ENCODE measurements at regions not wholly inside any gene's neighbourhood (a gene's known extent, or its start where the extent isn't known, plus 50 kb on each side); places are given as distances from the start of the nearest gene placed in this dataset.

DNA sequence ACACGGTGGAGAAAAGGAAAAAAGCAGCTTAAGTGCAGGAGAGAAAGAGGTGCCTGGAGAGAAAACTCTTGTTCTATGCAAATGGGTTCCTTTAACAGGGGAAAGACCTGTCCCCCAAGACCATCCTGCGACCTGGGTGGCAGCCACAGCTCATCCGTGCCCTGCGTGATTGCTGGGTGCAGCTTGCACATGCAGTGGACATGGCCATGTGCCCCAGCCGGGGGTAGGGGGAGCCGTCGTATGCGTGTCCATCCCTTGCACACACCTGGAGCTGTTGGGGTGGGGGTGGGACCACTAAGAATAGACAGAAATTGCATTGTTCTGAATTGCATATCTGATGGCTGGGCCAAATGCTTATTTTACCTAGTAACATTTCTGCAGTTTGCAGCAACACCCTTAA, 171.9 kb downstream of the GUCY2F start:
- TF ChIP-seq TAF1 (IDR thresholded peaks at IDR 0.05; ENCODE audit: low read depth, low read length) (no peak), PHF8 (conservative IDR thresholded peaks at IDR 0.05; ENCODE audit: low read depth, low read length) (no peak), EP300 (IDR thresholded peaks at IDR 0.05; ENCODE audit: borderline replicate concordance in 1 of 2, low read depth in 2 of 2, low read length in 2 of 2) (no peak), POLR2AphosphoS5 (IDR thresholded peaks at IDR 0.05; ENCODE audit: low read depth, low read length) (no peak), POLR2A (IDR thresholded peaks at IDR 0.05; ENCODE audit: control extremely low read depth in 1 of 2, low read depth in 2 of 2, low read length in 2 of 2) (no peak), NANOG (IDR thresholded peaks at IDR 0.05; ENCODE audit: insufficient read depth, low read depth, low read length, poor library complexity, severe bottlenecking) (no peak), EZH2 (IDR thresholded peaks at IDR 0.05; ENCODE audit: low read depth, low read length, severe bottlenecking) (no peak), GABPA (IDR thresholded peaks at IDR 0.05; ENCODE audit: borderline replicate concordance, insufficient read depth, low read length) (no peak), YY1 (IDR thresholded peaks at IDR 0.05; ENCODE audit: low read depth, low read length) (no peak), HDAC2 (IDR thresholded peaks at IDR 0.05; ENCODE audit: borderline replicate concordance in 1 of 2, low read depth in 2 of 2, low read length in 2 of 2) (no peak), TCF12 (IDR thresholded peaks at IDR 0.05; ENCODE audit: low read depth, low read length) (no peak), BRCA1 (IDR thresholded peaks at IDR 0.05; ENCODE audit: low read depth, low read length) (no peak)
- TF ChIP-seq, protein P1, sequence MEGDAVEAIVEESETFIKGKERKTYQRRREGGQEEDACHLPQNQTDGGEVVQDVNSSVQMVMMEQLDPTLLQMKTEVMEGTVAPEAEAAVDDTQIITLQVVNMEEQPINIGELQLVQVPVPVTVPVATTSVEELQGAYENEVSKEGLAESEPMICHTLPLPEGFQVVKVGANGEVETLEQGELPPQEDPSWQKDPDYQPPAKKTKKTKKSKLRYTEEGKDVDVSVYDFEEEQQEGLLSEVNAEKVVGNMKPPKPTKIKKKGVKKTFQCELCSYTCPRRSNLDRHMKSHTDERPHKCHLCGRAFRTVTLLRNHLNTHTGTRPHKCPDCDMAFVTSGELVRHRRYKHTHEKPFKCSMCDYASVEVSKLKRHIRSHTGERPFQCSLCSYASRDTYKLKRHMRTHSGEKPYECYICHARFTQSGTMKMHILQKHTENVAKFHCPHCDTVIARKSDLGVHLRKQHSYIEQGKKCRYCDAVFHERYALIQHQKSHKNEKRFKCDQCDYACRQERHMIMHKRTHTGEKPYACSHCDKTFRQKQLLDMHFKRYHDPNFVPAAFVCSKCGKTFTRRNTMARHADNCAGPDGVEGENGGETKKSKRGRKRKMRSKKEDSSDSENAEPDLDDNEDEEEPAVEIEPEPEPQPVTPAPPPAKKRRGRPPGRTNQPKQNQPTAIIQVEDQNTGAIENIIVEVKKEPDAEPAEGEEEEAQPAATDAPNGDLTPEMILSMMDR (IDR thresholded peaks at IDR 0.05; ENCODE audit: control extremely low read depth in 1 of 3, insufficient read depth in 1 of 3, low read depth in 1 of 3, low read length in 3 of 3), result no peak
- TF ChIP-seq, protein P2, sequence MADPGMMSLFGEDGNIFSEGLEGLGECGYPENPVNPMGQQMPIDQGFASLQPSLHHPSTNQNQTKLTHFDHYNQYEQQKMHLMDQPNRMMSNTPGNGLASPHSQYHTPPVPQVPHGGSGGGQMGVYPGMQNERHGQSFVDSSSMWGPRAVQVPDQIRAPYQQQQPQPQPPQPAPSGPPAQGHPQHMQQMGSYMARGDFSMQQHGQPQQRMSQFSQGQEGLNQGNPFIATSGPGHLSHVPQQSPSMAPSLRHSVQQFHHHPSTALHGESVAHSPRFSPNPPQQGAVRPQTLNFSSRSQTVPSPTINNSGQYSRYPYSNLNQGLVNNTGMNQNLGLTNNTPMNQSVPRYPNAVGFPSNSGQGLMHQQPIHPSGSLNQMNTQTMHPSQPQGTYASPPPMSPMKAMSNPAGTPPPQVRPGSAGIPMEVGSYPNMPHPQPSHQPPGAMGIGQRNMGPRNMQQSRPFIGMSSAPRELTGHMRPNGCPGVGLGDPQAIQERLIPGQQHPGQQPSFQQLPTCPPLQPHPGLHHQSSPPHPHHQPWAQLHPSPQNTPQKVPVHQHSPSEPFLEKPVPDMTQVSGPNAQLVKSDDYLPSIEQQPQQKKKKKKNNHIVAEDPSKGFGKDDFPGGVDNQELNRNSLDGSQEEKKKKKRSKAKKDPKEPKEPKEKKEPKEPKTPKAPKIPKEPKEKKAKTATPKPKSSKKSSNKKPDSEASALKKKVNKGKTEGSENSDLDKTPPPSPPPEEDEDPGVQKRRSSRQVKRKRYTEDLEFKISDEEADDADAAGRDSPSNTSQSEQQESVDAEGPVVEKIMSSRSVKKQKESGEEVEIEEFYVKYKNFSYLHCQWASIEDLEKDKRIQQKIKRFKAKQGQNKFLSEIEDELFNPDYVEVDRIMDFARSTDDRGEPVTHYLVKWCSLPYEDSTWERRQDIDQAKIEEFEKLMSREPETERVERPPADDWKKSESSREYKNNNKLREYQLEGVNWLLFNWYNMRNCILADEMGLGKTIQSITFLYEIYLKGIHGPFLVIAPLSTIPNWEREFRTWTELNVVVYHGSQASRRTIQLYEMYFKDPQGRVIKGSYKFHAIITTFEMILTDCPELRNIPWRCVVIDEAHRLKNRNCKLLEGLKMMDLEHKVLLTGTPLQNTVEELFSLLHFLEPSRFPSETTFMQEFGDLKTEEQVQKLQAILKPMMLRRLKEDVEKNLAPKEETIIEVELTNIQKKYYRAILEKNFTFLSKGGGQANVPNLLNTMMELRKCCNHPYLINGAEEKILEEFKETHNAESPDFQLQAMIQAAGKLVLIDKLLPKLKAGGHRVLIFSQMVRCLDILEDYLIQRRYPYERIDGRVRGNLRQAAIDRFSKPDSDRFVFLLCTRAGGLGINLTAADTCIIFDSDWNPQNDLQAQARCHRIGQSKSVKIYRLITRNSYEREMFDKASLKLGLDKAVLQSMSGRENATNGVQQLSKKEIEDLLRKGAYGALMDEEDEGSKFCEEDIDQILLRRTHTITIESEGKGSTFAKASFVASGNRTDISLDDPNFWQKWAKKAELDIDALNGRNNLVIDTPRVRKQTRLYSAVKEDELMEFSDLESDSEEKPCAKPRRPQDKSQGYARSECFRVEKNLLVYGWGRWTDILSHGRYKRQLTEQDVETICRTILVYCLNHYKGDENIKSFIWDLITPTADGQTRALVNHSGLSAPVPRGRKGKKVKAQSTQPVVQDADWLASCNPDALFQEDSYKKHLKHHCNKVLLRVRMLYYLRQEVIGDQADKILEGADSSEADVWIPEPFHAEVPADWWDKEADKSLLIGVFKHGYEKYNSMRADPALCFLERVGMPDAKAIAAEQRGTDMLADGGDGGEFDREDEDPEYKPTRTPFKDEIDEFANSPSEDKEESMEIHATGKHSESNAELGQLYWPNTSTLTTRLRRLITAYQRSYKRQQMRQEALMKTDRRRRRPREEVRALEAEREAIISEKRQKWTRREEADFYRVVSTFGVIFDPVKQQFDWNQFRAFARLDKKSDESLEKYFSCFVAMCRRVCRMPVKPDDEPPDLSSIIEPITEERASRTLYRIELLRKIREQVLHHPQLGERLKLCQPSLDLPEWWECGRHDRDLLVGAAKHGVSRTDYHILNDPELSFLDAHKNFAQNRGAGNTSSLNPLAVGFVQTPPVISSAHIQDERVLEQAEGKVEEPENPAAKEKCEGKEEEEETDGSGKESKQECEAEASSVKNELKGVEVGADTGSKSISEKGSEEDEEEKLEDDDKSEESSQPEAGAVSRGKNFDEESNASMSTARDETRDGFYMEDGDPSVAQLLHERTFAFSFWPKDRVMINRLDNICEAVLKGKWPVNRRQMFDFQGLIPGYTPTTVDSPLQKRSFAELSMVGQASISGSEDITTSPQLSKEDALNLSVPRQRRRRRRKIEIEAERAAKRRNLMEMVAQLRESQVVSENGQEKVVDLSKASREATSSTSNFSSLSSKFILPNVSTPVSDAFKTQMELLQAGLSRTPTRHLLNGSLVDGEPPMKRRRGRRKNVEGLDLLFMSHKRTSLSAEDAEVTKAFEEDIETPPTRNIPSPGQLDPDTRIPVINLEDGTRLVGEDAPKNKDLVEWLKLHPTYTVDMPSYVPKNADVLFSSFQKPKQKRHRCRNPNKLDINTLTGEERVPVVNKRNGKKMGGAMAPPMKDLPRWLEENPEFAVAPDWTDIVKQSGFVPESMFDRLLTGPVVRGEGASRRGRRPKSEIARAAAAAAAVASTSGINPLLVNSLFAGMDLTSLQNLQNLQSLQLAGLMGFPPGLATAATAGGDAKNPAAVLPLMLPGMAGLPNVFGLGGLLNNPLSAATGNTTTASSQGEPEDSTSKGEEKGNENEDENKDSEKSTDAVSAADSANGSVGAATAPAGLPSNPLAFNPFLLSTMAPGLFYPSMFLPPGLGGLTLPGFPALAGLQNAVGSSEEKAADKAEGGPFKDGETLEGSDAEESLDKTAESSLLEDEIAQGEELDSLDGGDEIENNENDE (IDR thresholded peaks at IDR 0.05; ENCODE audit: insufficient replicate concordance, low read length), result no peak
